H1 (cell line): ENCODE measurements at regions not wholly inside any gene's neighbourhood (a gene's known extent, or its start where the extent isn't known, plus 50 kb on each side); places are given as distances from the start of the nearest gene placed in this dataset.

Experiments
- CTCF ChIA-PET: fragments of 300-600 bp; sonication (Branson Sonifier 250); formaldehyde crosslinking; loops from one replicate; lab custom pipeline; 2021; ENCODE audit not compliant: partially characterized antibody; lab: Charles Lee
- POLR2A ChIA-PET: fragments of 300-600 bp; sonication (Branson Sonifier 250); formaldehyde crosslinking; loops from one replicate; lab custom pipeline; 2021; ENCODE audit warnings: inconsistent platforms; ENCODE audit not compliant: partially characterized antibody; lab: Charles Lee
- DNase-seq, 2 experiments: peaks; one replicate each; pipeline versions ENCODE4 v3.0.0 to v3.0.0-alpha.2; 2010 to 2022; ENCODE audit warnings: low spot score in 2 of 2, low read depth in 1 of 2, mixed read lengths in 1 of 2
- FAIRE-seq: peaks from 2 replicates; lab custom pipeline; 2011; peaks lifted over from hg19 to GRCh38; lab: Jason Lieb, UNC
- H2AFZ ChIP-seq: 2 replicates; pipeline ENCODE4 v1.8.1; 2012; ENCODE audit warnings: low read length, inconsistent platforms
- H2AK5ac ChIP-seq: 2 replicates; pipeline ENCODE4 v1.6.1; 2013; ENCODE audit warnings: low read depth, low read length
- H2BK120ac ChIP-seq: replicated peaks from 2 replicates; pipeline ENCODE3; 2013; ENCODE audit warnings: low read depth, low read length, inconsistent platforms
- H2BK12ac ChIP-seq: 2 replicates; pipeline ENCODE4 v1.6.1; 2013; ENCODE audit warnings: low read depth, low read length
- H2BK15ac ChIP-seq: 2 replicates; pipeline ENCODE4 v1.6.1; 2013; ENCODE audit warnings: low read length
- H2BK20ac ChIP-seq: 2 replicates; pipeline ENCODE4 v1.6.1; 2013; ENCODE audit warnings: low read length
- H2BK5ac ChIP-seq: 2 replicates; pipeline ENCODE4 v1.6.1; 2013; ENCODE audit warnings: low read depth, low read length
- H3K14ac ChIP-seq: 2 replicates; pipeline ENCODE4 v1.6.1; 2013; ENCODE audit warnings: inconsistent platforms; ENCODE audit not compliant: insufficient read length
- H3K18ac ChIP-seq: 2 replicates; pipeline ENCODE4 v1.6.1; 2013; ENCODE audit warnings: low read length; ENCODE audit errors: extremely low read depth
- H3K23ac ChIP-seq: 2 replicates; pipeline ENCODE4 v1.6.1; 2013; ENCODE audit warnings: inconsistent platforms; ENCODE audit not compliant: insufficient read length
- H3K23me2 ChIP-seq: 2 replicates; pipeline ENCODE4 v1.6.1; 2013; ENCODE audit warnings: low read depth, low read length
- H3K27ac ChIP-seq: 2 replicates; pipeline ENCODE4 v1.6.1; 2011; ENCODE audit warnings: low read depth, low read length, inconsistent platforms
- H3K27me3 ChIP-seq, 4 experiments: replicated peaks in 1 of 4; 1 replicate in 1 of 4; 2 replicates in 3 of 4; pipeline versions ENCODE4 v1.6.1 to v1.8.1; 2011 to 2013; ENCODE audit warnings: low read length in 3 of 4, mild to moderate bottlenecking in 3 of 4, inconsistent platforms in 2 of 4, mixed read lengths in 2 of 4, moderate library complexity in 1 of 4; ENCODE audit not compliant: control insufficient read depth in 3 of 4, insufficient read depth in 3 of 4; ENCODE audit errors: extremely low read depth in 1 of 4
- H3K36me3 ChIP-seq, 4 experiments: 2 replicates each; pipeline versions ENCODE4 v1.6.1 to v1.8.1; 2011 to 2013; ENCODE audit warnings: mild to moderate bottlenecking in 4 of 4, low read length in 3 of 4, moderate library complexity in 2 of 4, control low read depth in 1 of 4, inconsistent platforms in 1 of 4; ENCODE audit not compliant: insufficient read depth in 4 of 4, control insufficient read depth in 2 of 4
- H3K4ac ChIP-seq: replicated peaks from 2 replicates; pipeline ENCODE3; 2013; ENCODE audit warnings: low read length, low read depth, mixed read lengths, inconsistent platforms; ENCODE audit not compliant: insufficient read length
- H3K4me1 ChIP-seq, 4 experiments: replicated peaks in 1 of 4; 1 replicate in 1 of 4; 2 replicates in 3 of 4; pipeline versions ENCODE4 v1.6.1 to v1.8.1; 2011 to 2013; ENCODE audit warnings: low read length in 3 of 4, inconsistent platforms in 2 of 4, mixed read lengths in 1 of 4; ENCODE audit not compliant: insufficient read depth in 4 of 4, control insufficient read depth in 3 of 4
- H3K4me2 ChIP-seq, 2 experiments: 2 replicates each; pipeline versions ENCODE4 v1.6.1 to v1.8.1; 2011 to 2013; ENCODE audit warnings: low read depth in 2 of 2, low read length in 2 of 2, control low read depth in 1 of 2, inconsistent platforms in 1 of 2, mild to moderate bottlenecking in 1 of 2; ENCODE audit not compliant: insufficient read depth in 1 of 2
- H3K4me3 ChIP-seq, 4 experiments: fragments of 200-600, 300-600 bp in 1 of 4; sonication (generic), shearing (Covaris generic), sonication (Bioruptor Twin) in 1 of 4; 2 replicates each; pipeline versions ENCODE4 v1.5.1 to v1.8.1; 2011 to 2016; ENCODE audit warnings: low read length in 4 of 4, low read depth in 3 of 4, control low read depth in 2 of 4, inconsistent platforms in 2 of 4, mild to moderate bottlenecking in 2 of 4, mixed read lengths in 1 of 4, moderate library complexity in 1 of 4; ENCODE audit not compliant: insufficient read depth in 2 of 4; ENCODE audit errors: extremely low read depth in 1 of 4
- H3K56ac ChIP-seq: replicated peaks from 2 replicates; pipeline ENCODE3; 2013; ENCODE audit warnings: low read depth, mild to moderate bottlenecking, mixed read lengths, low read length, inconsistent platforms; ENCODE audit not compliant: insufficient read length
- H3K79me1 ChIP-seq: 2 replicates; pipeline ENCODE4 v1.6.1; 2013; ENCODE audit warnings: low read depth, low read length, control low read depth
- H3K79me2 ChIP-seq, 2 experiments: 2 replicates each; pipeline versions ENCODE4 v1.6.1 to v1.8.1; 2012 to 2013; ENCODE audit warnings: low read length in 2 of 2, mild to moderate bottlenecking in 2 of 2, inconsistent platforms in 1 of 2; ENCODE audit not compliant: insufficient read depth in 2 of 2, control insufficient read depth in 1 of 2
- H3K9ac ChIP-seq, 4 experiments: replicated peaks in 1 of 4; 1 replicate in 1 of 4; 2 replicates in 3 of 4; pipeline versions ENCODE4 v1.6.1 to v1.8.1; 2011 to 2013; ENCODE audit warnings: low read depth in 3 of 4, low read length in 3 of 4, control low read depth in 2 of 4, mild to moderate bottlenecking in 2 of 4, moderate library complexity in 2 of 4, inconsistent platforms in 1 of 4; ENCODE audit errors: extremely low read depth in 1 of 4
- H3K9me3 ChIP-seq, 2 experiments: 2 replicates each; pipeline versions ENCODE4 v1.6.1 to v1.8.1; 2012 to 2013; ENCODE audit warnings: mild to moderate bottlenecking in 2 of 2, moderate library complexity in 2 of 2, control low read depth in 1 of 2, inconsistent platforms in 1 of 2, low read depth in 1 of 2, low read length in 1 of 2, mixed read lengths in 1 of 2; ENCODE audit not compliant: insufficient read depth in 2 of 2
- H4K20me1 ChIP-seq, 2 experiments: replicated peaks in 1 of 2; 2 replicates each; pipeline versions ENCODE3 to v1.8.1; 2011 to 2013; ENCODE audit warnings: inconsistent platforms in 2 of 2, low read length in 2 of 2, mild to moderate bottlenecking in 1 of 2; ENCODE audit not compliant: insufficient read depth in 2 of 2, control insufficient read depth in 1 of 2
- H4K5ac ChIP-seq: 2 replicates; pipeline ENCODE4 v1.6.1; 2013; ENCODE audit warnings: low read length, low read depth, mixed read lengths, inconsistent platforms; ENCODE audit not compliant: insufficient read length
- H4K8ac ChIP-seq: 2 replicates; pipeline ENCODE4 v1.8.0; 2013; ENCODE audit warnings: mild to moderate bottlenecking, moderate library complexity, low read length, inconsistent platforms; ENCODE audit not compliant: insufficient read depth; ENCODE audit errors: extremely low read depth
- H4K91ac ChIP-seq: replicated peaks from 2 replicates; pipeline ENCODE3; 2013; ENCODE audit warnings: low read length, mixed read lengths, inconsistent platforms; ENCODE audit not compliant: insufficient read length
- BACH1 ChIP-seq: IDR thresholded peaks from 2 replicates; pipeline ENCODE4 v1.6.1; 2012; ENCODE audit warnings: low read length, improper control_type of control experiment
- MAFK ChIP-seq: IDR thresholded peaks from 2 replicates; pipeline ENCODE4 v1.6.1; 2012; ENCODE audit warnings: low read depth, mild to moderate bottlenecking, improper control_type of control experiment, low read length
- SRF ChIP-seq: IDR thresholded peaks from 2 replicates; pipeline ENCODE4 v1.6.1; 2011; ENCODE audit warnings: mild to moderate bottlenecking, low read depth, low read length, moderate library complexity
- WGBS, 2 experiments: shearing (Covaris generic) in 1 of 2; methylation state at CpG; one replicate each; pipeline versions ENCODE4 v1.1.6 to v1.1.7; 2013 to 2015; ENCODE audit warnings: low lambda C conversion rate in 2 of 2, mixed read lengths in 2 of 2, inconsistent platforms in 1 of 2, low coverage in 1 of 2, missing lambda C conversion rate in 1 of 2; ENCODE audit not compliant: insufficient replicate concordance in 2 of 2, insufficient coverage in 1 of 2, insufficient read length in 1 of 2; ENCODE audit errors: extremely low coverage in 1 of 2, missing lambda C conversion rate in 1 of 2; 5-methylcytosine and 5-hydroxymethylcytosine counted together

GRCh38 chrX:5724123-5724522 is 504.5 kb downstream of the NLGN4X start:
- Histone ChIP-seq H3K4me3 (no peak overlapping the region), H3K4ac (no peak overlapping the region), H3K56ac (no peak overlapping the region), H3K23ac (no peak overlapping the region), H3K79me1 (no peaks in the 10 kb centered on the region), H4K5ac (no peak overlapping the region), H3K36me3 (no peaks in the 10 kb centered on the region), H3K27me3 (no peaks in the 10 kb centered on the region), H3K9ac (no peak overlapping the region), H4K20me1 (no peaks in the 10 kb centered on the region), H2AFZ (no peak overlapping the region), H2BK5ac (no peak overlapping the region), H3K14ac (no peak overlapping the region), H3K18ac (no peak overlapping the region), H2AK5ac (no peak overlapping the region), H3K9me3 (no peaks in the 10 kb centered on the region), H4K8ac (no peak overlapping the region), H3K27ac (no peak overlapping the region), H3K4me2 (no peak overlapping the region), H2BK12ac (no peak overlapping the region), H3K79me2 (no peaks in the 10 kb centered on the region), H3K23me2 (no peaks in the 10 kb centered on the region), H4K91ac (no peak overlapping the region), H3K4me1 (no peaks in the 10 kb centered on the region), H2BK120ac (no peak overlapping the region), H2BK20ac (no peak overlapping the region), H2BK15ac (no peak overlapping the region)
- no peak for FAIRE-seq
- TF ChIP-seq SRF = no peak
- no peak for TF ChIP-seq BACH1
- 0 out of 2 replicates have a peak, but pooled peaks have one; percentile 5 for TF ChIP-seq MAFK
- ChIA-PET CTCF (no interaction called here), POLR2A (no interaction called here)
- DNase-seq = no peak
- WGBS, 2 experiments = 90% methylated on average over 5 of the region's 5 CpGs; no CpG with 5 or more reads in 1 of the 2 experiments
